Loucy (cell line): ENCODE measurements at regions not wholly inside any gene's neighbourhood (a gene's known extent, or its start where the extent isn't known, plus 50 kb on each side); places are given as distances from the start of the nearest gene placed in this dataset.
"Not testable (repeated sequence)": the region's sequence is repeated elsewhere in the genome, so short reads cannot be mapped to it uniquely, and the experiment has no call there.

Source experiments
- H2AFZ ChIP-seq: fragments of 200-600 bp; sonication (generic); 2 replicates; pipeline ENCODE4 v1.6.0; 2016; ENCODE audit warnings: antibody characterized with exemption, mild to moderate bottlenecking, low read length, moderate library complexity
- H3F3A ChIP-seq: fragments of 200-600 bp; 2 replicates; pipeline ENCODE4 v1.6.0; 2016; ENCODE audit warnings: antibody characterized with exemption, low read depth, mild to moderate bottlenecking
- H3K27me3 ChIP-seq: fragments of 200-600 bp; sonication (generic); 2 replicates; pipeline ENCODE4 v1.6.1; 2014; ENCODE audit warnings: low read length, mild to moderate bottlenecking; ENCODE audit not compliant: insufficient read depth, poor library complexity, severe bottlenecking
- H3K36me3 ChIP-seq: fragments of 200-600 bp; sonication (generic); 2 replicates; pipeline ENCODE4 v1.6.1; 2016; ENCODE audit warnings: low read length; ENCODE audit not compliant: insufficient read depth
- H3K4me1 ChIP-seq: fragments of 200-600 bp; sonication (generic); 2 replicates; pipeline ENCODE4 v1.5.1; 2014; ENCODE audit warnings: low read length, mild to moderate bottlenecking; ENCODE audit not compliant: insufficient read depth, poor library complexity, severe bottlenecking
- H3K4me2 ChIP-seq: fragments of 200-600 bp; sonication (generic); 2 replicates; pipeline ENCODE4 v1.6.0; 2014; ENCODE audit warnings: antibody characterized with exemption, low read length, low read depth, mild to moderate bottlenecking; ENCODE audit not compliant: poor library complexity, severe bottlenecking
- H3K4me3 ChIP-seq: fragments of 200-600 bp; sonication (generic); 2 replicates; pipeline ENCODE4 v1.5.1; 2014; ENCODE audit warnings: low read length, mild to moderate bottlenecking, mixed read lengths; ENCODE audit not compliant: poor library complexity, severe bottlenecking
- H3K79me2 ChIP-seq: fragments of 200-600 bp; sonication (generic); 2 replicates; pipeline ENCODE4 v1.6.1; 2014; ENCODE audit warnings: low read length; ENCODE audit not compliant: insufficient read depth
- H3K9ac ChIP-seq: fragments of 200-600 bp; sonication (generic); 2 replicates; pipeline ENCODE4 v1.6.0; 2014; ENCODE audit warnings: mild to moderate bottlenecking, low read depth, low read length, moderate library complexity; ENCODE audit not compliant: poor library complexity, severe bottlenecking
- H3K9me2 ChIP-seq: fragments of 200-600 bp; sonication (generic); replicated peaks from 2 replicates; pipeline ENCODE4 v1.6.1; 2016; ENCODE audit warnings: low read depth, low read length, mixed read lengths
- H3K9me3 ChIP-seq: fragments of 200-600 bp; sonication (generic); 2 replicates; pipeline ENCODE4 v1.6.1; 2014; ENCODE audit warnings: mild to moderate bottlenecking, antibody characterized with exemption, low read length, low read depth; ENCODE audit not compliant: insufficient read depth
- H4K20me1 ChIP-seq: fragments of 200-600 bp; sonication (generic); 2 replicates; pipeline ENCODE4 v1.6.0; 2014; ENCODE audit warnings: antibody characterized with exemption, low read length, mild to moderate bottlenecking; ENCODE audit not compliant: insufficient read depth, poor library complexity, severe bottlenecking
- EZH2phosphoT487 ChIP-seq: fragments of 200-600 bp; IDR thresholded peaks from 2 replicates; pipeline ENCODE4 v1.6.1; 2018; ENCODE audit warnings: antibody characterized with exemption, mild to moderate bottlenecking, moderate library complexity, borderline replicate concordance
- TF ChIP-seq, protein P1 (sequence below): fragments of 200-600 bp; sonication (generic); conservative IDR thresholded peaks from 2 replicates; pipeline ENCODE4 v1.5.1; 2014; ENCODE audit warnings: mild to moderate bottlenecking, antibody characterized with exemption, low read length

- Histone ChIP-seq H3K4me1 (peaks cover 6% of the 10 kb centered on the region), H3K9ac (no peak overlapping the region), H3K9me2 (no peaks in the 10 kb centered on the region)
Observed at GRCh38 chr17:77531002-77531401, 390.2 kb downstream of the SEC14L1 start.

GRCh38 chr17:77531641-77532040 is 390.9 kb downstream of the SEC14L1 start:
- H3K4me3 ChIP-seq, result no peak overlapping the region
- H3K4me1 ChIP-seq, result peaks cover 6% of the 10 kb centered on the region
- H3K9me3 ChIP-seq, result peaks cover 8% of the 10 kb centered on the region; the same call in 1 of the 2 replicates
- H3K79me2 ChIP-seq, result no peaks in the 10 kb centered on the region
- H2AFZ ChIP-seq, result no peak overlapping the region
- no peak overlapping the region for H3K9ac ChIP-seq
- TF ChIP-seq, protein P1, sequence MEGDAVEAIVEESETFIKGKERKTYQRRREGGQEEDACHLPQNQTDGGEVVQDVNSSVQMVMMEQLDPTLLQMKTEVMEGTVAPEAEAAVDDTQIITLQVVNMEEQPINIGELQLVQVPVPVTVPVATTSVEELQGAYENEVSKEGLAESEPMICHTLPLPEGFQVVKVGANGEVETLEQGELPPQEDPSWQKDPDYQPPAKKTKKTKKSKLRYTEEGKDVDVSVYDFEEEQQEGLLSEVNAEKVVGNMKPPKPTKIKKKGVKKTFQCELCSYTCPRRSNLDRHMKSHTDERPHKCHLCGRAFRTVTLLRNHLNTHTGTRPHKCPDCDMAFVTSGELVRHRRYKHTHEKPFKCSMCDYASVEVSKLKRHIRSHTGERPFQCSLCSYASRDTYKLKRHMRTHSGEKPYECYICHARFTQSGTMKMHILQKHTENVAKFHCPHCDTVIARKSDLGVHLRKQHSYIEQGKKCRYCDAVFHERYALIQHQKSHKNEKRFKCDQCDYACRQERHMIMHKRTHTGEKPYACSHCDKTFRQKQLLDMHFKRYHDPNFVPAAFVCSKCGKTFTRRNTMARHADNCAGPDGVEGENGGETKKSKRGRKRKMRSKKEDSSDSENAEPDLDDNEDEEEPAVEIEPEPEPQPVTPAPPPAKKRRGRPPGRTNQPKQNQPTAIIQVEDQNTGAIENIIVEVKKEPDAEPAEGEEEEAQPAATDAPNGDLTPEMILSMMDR, result no peak
- TF ChIP-seq EZH2phosphoT487, result no peak
- H4K20me1 ChIP-seq, result no peaks in the 10 kb centered on the region
- no peaks in the 10 kb centered on the region for H3K9me2 ChIP-seq
- H3F3A ChIP-seq, result no peaks in the 10 kb centered on the region
- H3K27me3 ChIP-seq, result no peaks in the 10 kb centered on the region
- H3K36me3 ChIP-seq, result no peaks in the 10 kb centered on the region
- H3K4me2 ChIP-seq, result no peak overlapping the region

More at GRCh38 chr17:77531002-77531401, 390.2 kb downstream of the SEC14L1 start:
- H3K4me2 ChIP-seq, result no peak overlapping the region
- no peaks in the 10 kb centered on the region for H4K20me1 ChIP-seq
- H3F3A ChIP-seq, result no peaks in the 10 kb centered on the region
- H2AFZ ChIP-seq, result no peak overlapping the region
- peaks cover 8% of the 10 kb centered on the region; the same call in 1 of the 2 replicates for H3K9me3 ChIP-seq
- H3K79me2 ChIP-seq, result no peaks in the 10 kb centered on the region
- no peaks in the 10 kb centered on the region for H3K27me3 ChIP-seq
- H3K36me3 ChIP-seq, result no peaks in the 10 kb centered on the region
- no peak for TF ChIP-seq EZH2phosphoT487
- TF ChIP-seq, protein P1, result no peak
- no peak overlapping the region for H3K4me3 ChIP-seq

GRCh38 chr17:77533697-77534096 is 392.9 kb downstream of the SEC14L1 start:
- H3K4me3 ChIP-seq, H3K79me2 ChIP-seq, H3K9ac ChIP-seq, H3F3A ChIP-seq, H3K9me3 ChIP-seq, H3K4me1 ChIP-seq, H3K9me2 ChIP-seq, H4K20me1 ChIP-seq, H2AFZ ChIP-seq, H3K36me3 ChIP-seq, H3K4me2 ChIP-seq, H3K27me3 ChIP-seq: not testable (repeated sequence)

- H3K36me3 ChIP-seq, result no peaks in the 10 kb centered on the region
- H3K79me2 ChIP-seq, result no peaks in the 10 kb centered on the region
- no peak overlapping the region for H3K4me2 ChIP-seq
- H3F3A ChIP-seq, result no peaks in the 10 kb centered on the region
- H3K4me3 ChIP-seq, result no peak overlapping the region
- no peaks in the 10 kb centered on the region for H3K9me2 ChIP-seq
- no peak for TF ChIP-seq EZH2phosphoT487
- TF ChIP-seq, protein P1, result no peak
- H3K9ac ChIP-seq, result no peak overlapping the region
- H2AFZ ChIP-seq, result no peak overlapping the region
- H4K20me1 ChIP-seq, result no peaks in the 10 kb centered on the region
- H3K4me1 ChIP-seq, result no peaks in the 10 kb centered on the region
- no peaks in the 10 kb centered on the region for H3K27me3 ChIP-seq
- peaks cover 8% of the 10 kb centered on the region; the same call in 1 of the 2 replicates for H3K9me3 ChIP-seq
Observed at GRCh38 chr17:77534137-77534536, 393.4 kb downstream of the SEC14L1 start.
